Stimulated activated memory B cell treated with anti-CD40 and anti-IgM and Interleukin-4, amounts not matched to agents 10 μg/mL and 1 μg/mL and 100 μg/mL, for 72 hours (primary cell): ENCODE measurements at regions not wholly inside any gene's neighbourhood (a gene's known extent, or its start where the extent isn't known, plus 50 kb on each side); places are given as distances from the start of the nearest gene placed in this dataset.

Experiments
- ATAC-seq: fragments of 150-1000 bp; cut with Tn5 transposase; 2 replicates; pipeline ENCODE4 v1.10.0; 2021
- H3K27ac Mint-ChIP-seq: one replicate; pipeline ENCODE4 v1.8.0; 2022; ENCODE audit warnings: mild to moderate bottlenecking, mixed read lengths
- H3K27me3 Mint-ChIP-seq: one replicate; pipeline ENCODE4 v1.8.0; 2022; ENCODE audit warnings: mixed read lengths
- H3K36me3 Mint-ChIP-seq: one replicate; pipeline ENCODE4 v1.8.0; 2022; ENCODE audit warnings: mixed read lengths
- H3K4me1 Mint-ChIP-seq: one replicate; pipeline ENCODE4 v1.8.0; 2022; ENCODE audit warnings: mixed read lengths
- H3K4me3 Mint-ChIP-seq: one replicate; pipeline ENCODE4 v1.8.0; 2022; ENCODE audit warnings: mild to moderate bottlenecking, moderate library complexity, mixed read lengths
- H3K9me3 Mint-ChIP-seq: one replicate; pipeline ENCODE4 v1.8.0; 2022; ENCODE audit warnings: mixed read lengths

DNA sequence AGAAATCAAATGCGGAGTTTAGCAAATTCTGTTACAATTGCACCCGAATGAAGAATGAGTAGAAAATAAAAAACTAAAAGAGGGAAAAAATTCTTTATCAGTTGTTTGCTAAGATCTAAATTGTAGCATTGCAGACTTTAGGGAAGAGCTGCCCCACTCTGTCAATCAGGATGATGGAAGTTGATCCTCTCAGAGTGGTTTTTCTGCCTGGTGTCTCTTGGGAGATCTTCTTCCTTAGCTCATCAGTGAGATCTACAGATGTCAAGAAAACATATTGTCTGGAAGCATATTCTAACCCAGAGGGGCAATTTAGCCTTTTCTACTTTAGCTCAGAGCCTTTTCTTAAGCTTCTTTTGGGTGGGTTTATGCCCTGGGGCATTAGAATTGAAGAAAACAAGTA lies 223.2 kb upstream of the PCDH17 start:
- Mint-ChIP-seq H3K27me3 (no peaks in the 10 kb centered on the region), H3K9me3 (peaks cover 10% of the 10 kb centered on the region), H3K4me3 (no peak overlapping the region), H3K36me3 (no peaks in the 10 kb centered on the region), H3K4me1 (no peaks in the 10 kb centered on the region), H3K27ac (no peak overlapping the region)
- ATAC-seq = no peak

DNA sequence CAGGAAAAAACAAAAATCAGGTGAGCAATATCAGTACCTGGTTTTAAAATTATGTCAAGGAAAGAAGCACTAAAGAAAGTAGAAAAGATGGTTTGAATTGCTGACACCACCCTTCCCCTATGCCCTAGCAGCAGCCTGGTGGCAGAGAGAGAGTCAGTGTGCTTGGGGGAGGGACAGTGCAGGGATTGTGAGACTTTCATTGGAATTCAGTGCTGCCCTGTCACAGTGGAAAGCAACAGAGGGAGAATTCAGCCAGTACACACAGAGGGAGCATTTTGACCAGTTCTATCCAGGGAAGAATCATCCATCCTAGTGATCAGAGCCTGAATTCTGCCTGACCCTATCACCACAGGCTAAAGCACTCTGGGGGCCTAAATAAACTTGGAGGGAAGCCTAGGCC lies 222.4 kb upstream of the PCDH17 start:
- H3K36me3 Mint-ChIP-seq = no peaks in the 10 kb centered on the region
- H3K27ac Mint-ChIP-seq = no peak overlapping the region
- no peaks in the 10 kb centered on the region for H3K4me1 Mint-ChIP-seq
- peaks cover 10% of the 10 kb centered on the region for H3K9me3 Mint-ChIP-seq
- H3K4me3 Mint-ChIP-seq = no peak overlapping the region
- H3K27me3 Mint-ChIP-seq = no peaks in the 10 kb centered on the region
- ATAC-seq = no peak

DNA sequence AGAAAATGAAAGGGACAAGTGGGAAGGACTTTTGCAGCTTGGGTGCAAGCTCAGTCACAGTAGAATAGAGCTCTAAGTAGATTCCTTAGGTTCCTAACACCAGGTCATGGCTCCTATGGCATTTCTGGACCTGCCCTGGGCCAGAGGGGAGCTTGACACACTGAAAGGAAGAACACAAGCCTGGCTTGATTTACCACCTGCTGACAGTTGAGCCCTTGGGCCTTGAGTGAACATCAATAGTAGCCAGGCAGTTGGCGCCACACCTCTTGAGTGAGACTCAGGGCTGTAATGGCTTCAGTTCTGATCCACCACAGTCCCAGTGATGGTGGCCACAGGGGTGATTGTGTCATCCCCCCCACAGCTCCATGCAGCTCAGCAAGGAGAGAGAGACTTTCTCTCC lies 221.9 kb upstream of the PCDH17 start:
- Mint-ChIP-seq H3K27ac (no peak overlapping the region), H3K36me3 (no peaks in the 10 kb centered on the region), H3K4me3 (no peak overlapping the region), H3K27me3 (no peaks in the 10 kb centered on the region), H3K4me1 (no peaks in the 10 kb centered on the region), H3K9me3 (peaks cover 10% of the 10 kb centered on the region)
- no peak for ATAC-seq

DNA sequence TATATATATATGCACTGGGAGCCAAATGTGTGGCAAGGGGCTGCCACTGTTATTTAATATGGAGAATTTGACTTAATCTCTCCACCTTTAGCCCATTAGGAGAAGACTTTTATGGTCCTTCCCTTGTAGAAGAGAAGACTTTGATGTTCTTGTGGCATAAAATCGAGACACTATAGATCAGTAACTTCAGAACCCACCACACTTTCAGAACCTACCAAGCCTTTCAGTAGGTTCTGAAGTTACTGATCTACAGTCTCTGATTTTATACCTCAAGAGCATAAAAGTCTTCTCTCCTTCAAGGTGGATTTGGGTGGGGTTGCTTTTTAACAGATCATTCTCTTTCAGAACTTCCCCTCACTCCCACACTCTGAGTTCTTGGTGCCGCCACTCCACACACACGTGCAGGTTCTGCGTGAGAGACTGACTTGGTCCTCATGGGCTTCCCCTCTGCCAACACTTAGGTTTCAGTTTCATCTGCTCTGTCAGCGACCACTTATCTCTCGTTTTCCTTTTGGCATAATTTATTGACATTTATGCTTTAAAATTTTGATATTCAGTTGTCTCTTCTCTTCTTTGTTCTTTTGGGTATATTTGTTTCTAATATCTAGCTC lies 213.4 kb upstream of the PCDH17 start:
- H3K27me3 Mint-ChIP-seq = no peaks in the 10 kb centered on the region
- no peaks in the 10 kb centered on the region for H3K36me3 Mint-ChIP-seq
- peaks cover 6% of the 10 kb centered on the region for H3K4me1 Mint-ChIP-seq
- H3K9me3 Mint-ChIP-seq = peaks cover 6% of the 10 kb centered on the region
- H3K4me3 Mint-ChIP-seq = no peak overlapping the region
- H3K27ac Mint-ChIP-seq = no peak overlapping the region
- no peak for ATAC-seq

DNA sequence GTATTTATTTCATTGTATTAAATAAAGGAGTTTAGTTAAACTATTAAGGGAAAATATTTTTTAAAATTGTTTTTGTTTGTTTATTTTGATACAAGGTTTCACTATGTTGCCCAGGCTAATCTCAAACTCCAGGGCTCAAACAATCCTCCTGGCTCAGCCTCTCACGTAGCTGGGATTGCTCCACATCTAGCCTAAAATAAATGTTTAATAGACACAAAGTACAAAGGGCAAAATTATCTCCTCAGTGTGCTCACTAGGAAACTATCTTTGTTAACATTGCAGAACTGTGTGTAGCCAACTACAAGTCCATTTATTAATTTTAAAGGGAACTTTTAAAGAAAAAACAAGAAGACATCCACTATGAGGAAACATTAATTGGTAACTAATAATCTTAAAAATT lies 207.2 kb upstream of the PCDH17 start:
- Mint-ChIP-seq H3K27me3 (no peaks in the 10 kb centered on the region), H3K9me3 (peaks cover 12% of the 10 kb centered on the region), H3K4me1 (no peaks in the 10 kb centered on the region), H3K36me3 (no peaks in the 10 kb centered on the region), H3K4me3 (no peak overlapping the region), H3K27ac (no peak overlapping the region)
- ATAC-seq = no peak

GRCh38 chr13:57425531-57425930 lies 206.0 kb upstream of the PCDH17 start:
- no peaks in the 10 kb centered on the region for H3K4me1 Mint-ChIP-seq
- no peak for ATAC-seq
- no peak overlapping the region for H3K4me3 Mint-ChIP-seq
- no peaks in the 10 kb centered on the region for H3K36me3 Mint-ChIP-seq
- peaks cover 13% of the 10 kb centered on the region for H3K9me3 Mint-ChIP-seq
- no peaks in the 10 kb centered on the region for H3K27me3 Mint-ChIP-seq
- H3K27ac Mint-ChIP-seq = no peak overlapping the region

GRCh38 chr13:57437587-57437986 lies 194.0 kb upstream of the PCDH17 start:
- Mint-ChIP-seq H3K27me3 (no peaks in the 10 kb centered on the region), H3K36me3 (no peaks in the 10 kb centered on the region), H3K4me1 (no peaks in the 10 kb centered on the region), H3K27ac (no peak overlapping the region), H3K4me3 (no peak overlapping the region), H3K9me3 (peaks cover 13% of the 10 kb centered on the region)
- ATAC-seq = no peak

DNA sequence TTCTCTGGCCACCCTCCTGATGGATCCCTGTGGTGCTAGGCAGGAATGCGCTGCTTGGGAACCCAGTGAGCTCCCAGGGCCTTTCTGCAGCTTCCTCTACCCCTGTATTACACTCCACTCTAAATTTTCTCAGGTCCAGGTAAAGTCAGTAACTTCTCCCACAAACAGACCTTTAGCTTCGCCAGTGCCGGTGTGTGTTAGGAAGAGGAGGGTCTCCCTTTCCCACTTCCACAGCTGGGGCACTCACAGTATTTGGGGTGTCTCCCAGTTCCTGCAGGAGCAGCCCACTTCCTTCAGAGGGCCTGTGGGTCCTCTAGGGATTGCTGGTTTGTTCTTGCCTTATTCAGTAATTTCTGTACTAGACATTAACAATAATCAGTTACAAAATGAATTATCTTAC lies 193.5 kb upstream of the PCDH17 start:
- H3K27me3 Mint-ChIP-seq = no peaks in the 10 kb centered on the region
- ATAC-seq = no peak
- no peaks in the 10 kb centered on the region for H3K4me1 Mint-ChIP-seq
- H3K9me3 Mint-ChIP-seq = peaks cover 13% of the 10 kb centered on the region
- no peak overlapping the region for H3K4me3 Mint-ChIP-seq
- no peak overlapping the region for H3K27ac Mint-ChIP-seq
- H3K36me3 Mint-ChIP-seq = no peaks in the 10 kb centered on the region

DNA sequence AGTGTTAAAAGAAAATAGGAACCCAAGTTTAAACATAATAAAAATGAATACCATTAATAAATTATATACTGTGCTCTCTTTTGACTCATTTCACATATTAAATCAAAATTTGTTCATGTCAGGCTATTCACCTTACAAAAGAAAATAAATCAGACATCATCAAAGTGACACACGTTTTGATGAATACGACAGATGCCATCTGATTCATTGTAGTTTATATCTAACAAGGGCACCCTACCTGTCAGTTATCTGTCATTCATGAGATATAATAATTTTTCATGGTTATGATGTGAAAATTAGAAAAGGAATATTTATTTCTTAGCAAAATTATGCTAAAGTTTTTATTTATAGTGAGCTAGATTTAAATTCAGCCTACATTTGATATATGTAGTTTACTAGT lies 188.1 kb upstream of the PCDH17 start:
- Mint-ChIP-seq H3K4me3 (no peak overlapping the region), H3K36me3 (no peaks in the 10 kb centered on the region), H3K27ac (no peak overlapping the region), H3K27me3 (no peaks in the 10 kb centered on the region), H3K4me1 (no peaks in the 10 kb centered on the region), H3K9me3 (peaks cover 9% of the 10 kb centered on the region)
- no peak for ATAC-seq

GRCh38 chr13:57450356-57450755 lies 181.2 kb upstream of the PCDH17 start:
- Mint-ChIP-seq H3K9me3 (peaks cover 3% of the 10 kb centered on the region), H3K36me3 (no peaks in the 10 kb centered on the region), H3K4me1 (no peaks in the 10 kb centered on the region), H3K27ac (no peak overlapping the region), H3K4me3 (no peak overlapping the region), H3K27me3 (no peaks in the 10 kb centered on the region)
- ATAC-seq = no peak

DNA sequence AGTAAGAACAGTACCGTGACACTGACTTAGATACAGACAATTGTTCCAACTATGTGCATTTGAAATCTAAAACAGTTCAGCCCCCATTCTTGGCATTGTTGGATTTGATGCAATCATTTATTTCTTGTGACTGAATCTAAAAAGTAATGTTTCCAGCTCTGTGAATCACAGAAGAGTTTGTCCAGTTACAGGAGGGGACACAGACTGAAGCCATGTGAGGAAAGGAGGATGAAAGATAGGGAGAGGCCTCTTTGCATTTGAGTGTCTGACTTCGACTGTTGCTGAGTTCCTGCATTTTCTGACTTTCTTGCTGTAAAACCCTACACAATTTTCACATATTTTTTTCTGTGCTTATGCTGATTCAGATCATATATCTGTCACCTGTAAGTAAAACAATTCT lies 179.3 kb upstream of the PCDH17 start:
- no peak overlapping the region for H3K4me3 Mint-ChIP-seq
- H3K27me3 Mint-ChIP-seq = no peaks in the 10 kb centered on the region
- H3K9me3 Mint-ChIP-seq = peaks cover 2% of the 10 kb centered on the region
- H3K4me1 Mint-ChIP-seq = no peaks in the 10 kb centered on the region
- H3K27ac Mint-ChIP-seq = no peak overlapping the region
- no peak for ATAC-seq
- H3K36me3 Mint-ChIP-seq = no peaks in the 10 kb centered on the region

DNA sequence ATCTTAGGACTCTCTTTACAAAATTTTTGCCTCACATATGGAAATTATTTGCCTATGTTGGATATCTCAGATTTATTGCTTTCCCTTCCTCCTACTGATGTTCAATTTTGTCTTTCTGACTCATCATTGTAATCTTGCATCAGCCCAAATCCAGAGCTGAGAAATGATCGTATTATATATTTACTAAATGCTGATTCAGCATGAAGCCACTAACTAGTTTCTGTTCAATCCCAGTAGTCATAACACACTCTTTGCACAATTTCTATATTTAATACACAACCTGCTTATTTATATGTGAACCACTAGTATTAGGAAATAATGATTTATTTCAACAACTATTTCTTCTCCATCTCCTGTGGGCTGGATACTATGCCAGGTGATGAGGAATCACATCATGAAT lies 161.1 kb upstream of the PCDH17 start:
- H3K27me3 Mint-ChIP-seq = no peaks in the 10 kb centered on the region
- no peaks in the 10 kb centered on the region for H3K36me3 Mint-ChIP-seq
- H3K4me3 Mint-ChIP-seq = no peak overlapping the region
- no peaks in the 10 kb centered on the region for H3K9me3 Mint-ChIP-seq
- no peak overlapping the region for H3K27ac Mint-ChIP-seq
- H3K4me1 Mint-ChIP-seq = no peaks in the 10 kb centered on the region
- no peak for ATAC-seq

DNA sequence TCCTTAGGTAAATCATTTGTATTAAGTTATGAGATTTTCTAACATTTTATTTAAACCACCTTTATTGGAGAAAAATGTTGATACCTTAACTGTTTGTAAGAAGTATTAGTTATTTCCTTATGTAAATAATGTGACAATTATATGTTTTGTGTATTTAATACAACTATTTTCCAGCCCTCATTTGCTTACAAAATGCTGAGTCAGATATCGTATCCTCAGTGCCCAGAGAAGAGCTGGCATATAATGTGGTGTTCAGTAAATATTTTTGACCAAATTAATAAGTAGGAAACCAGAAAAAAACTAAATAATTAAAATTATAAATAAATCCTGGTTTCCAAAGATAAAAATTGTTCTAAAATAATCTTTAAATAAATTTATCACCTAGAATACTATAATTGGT lies 140.2 kb upstream of the PCDH17 start:
- Mint-ChIP-seq H3K4me1 (no peaks in the 10 kb centered on the region), H3K27me3 (no peaks in the 10 kb centered on the region), H3K4me3 (no peak overlapping the region), H3K9me3 (no peaks in the 10 kb centered on the region), H3K36me3 (no peaks in the 10 kb centered on the region), H3K27ac (no peak overlapping the region)
- no peak for ATAC-seq

DNA sequence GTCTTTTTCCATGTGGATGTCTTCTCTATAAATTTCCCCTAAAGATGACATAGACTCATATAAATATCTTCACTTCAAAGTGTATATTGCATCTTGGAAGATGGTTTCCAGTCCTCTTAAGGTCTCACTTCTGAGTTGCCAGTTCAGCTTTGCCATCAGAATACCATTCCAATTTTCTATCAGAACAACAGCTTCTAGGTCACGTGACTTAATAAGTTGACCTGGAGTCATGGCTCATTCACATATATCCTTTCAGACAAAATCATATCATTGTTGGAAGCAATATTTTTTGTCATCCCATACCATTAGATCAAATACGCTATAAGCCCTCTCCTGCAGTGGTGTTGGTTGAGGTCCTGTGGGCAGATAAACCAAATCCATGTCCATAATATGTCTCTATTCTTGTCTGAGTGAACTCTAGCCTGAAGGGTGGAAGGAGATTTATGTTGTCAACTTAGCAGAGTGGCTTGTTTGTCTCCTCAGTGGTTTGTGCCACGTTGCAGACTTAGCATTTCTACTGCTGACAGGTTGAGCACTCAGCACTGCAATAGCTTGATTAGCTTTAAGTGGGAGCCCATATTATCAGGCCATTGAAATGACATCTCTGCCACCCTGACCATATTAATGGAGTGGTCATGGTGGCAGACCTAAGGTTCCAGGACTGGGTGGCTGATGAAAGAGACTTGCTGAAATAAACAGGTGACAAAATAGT lies 123.6 kb upstream of the PCDH17 start:
- no peaks in the 10 kb centered on the region for H3K36me3 Mint-ChIP-seq
- ATAC-seq = no peak
- H3K4me3 Mint-ChIP-seq = no peak overlapping the region
- H3K27me3 Mint-ChIP-seq = no peaks in the 10 kb centered on the region
- H3K4me1 Mint-ChIP-seq = no peaks in the 10 kb centered on the region
- H3K27ac Mint-ChIP-seq = no peak overlapping the region
- H3K9me3 Mint-ChIP-seq = no peaks in the 10 kb centered on the region

- H3K4me3 Mint-ChIP-seq = no peak overlapping the region
- no peaks in the 10 kb centered on the region for H3K9me3 Mint-ChIP-seq
- H3K36me3 Mint-ChIP-seq = no peaks in the 10 kb centered on the region
- H3K27me3 Mint-ChIP-seq = no peaks in the 10 kb centered on the region
- H3K27ac Mint-ChIP-seq = no peak overlapping the region
- no peak for ATAC-seq
- no peaks in the 10 kb centered on the region for H3K4me1 Mint-ChIP-seq
These were observed 119.9 kb upstream of the PCDH17 start for GRCh38 chr13:57511603-57512002.

GRCh38 chr13:57527114-57527735 lies 104.3 kb upstream of the PCDH17 start:
- Mint-ChIP-seq H3K4me3 (no peak overlapping the region), H3K4me1 (no peaks in the 10 kb centered on the region), H3K27ac (no peak overlapping the region), H3K9me3 (no peaks in the 10 kb centered on the region), H3K27me3 (no peaks in the 10 kb centered on the region), H3K36me3 (no peaks in the 10 kb centered on the region)
- ATAC-seq = no peak
